GM13977 (cell line): ENCODE measurements at regions not wholly inside any gene's neighbourhood (a gene's known extent, or its start where the extent isn't known, plus 50 kb on each side); places are given as distances from the start of the nearest gene placed in this dataset.

Experiments used
- DNase-seq: peaks from one replicate; pipeline ENCODE4 v3.0.0; 2012; ENCODE audit warnings: low spot score
- CTCF ChIP-seq: IDR thresholded peaks from 2 replicates; pipeline ENCODE4 v1.5.1; 2012; ENCODE audit warnings: mild to moderate bottlenecking, control low read depth; ENCODE audit not compliant: insufficient read depth; ENCODE audit errors: extremely low read depth, missing control alignments
- in situ Hi-C: fragments of 300-500 bp; cut with MboI; formaldehyde crosslinking; loops from one replicate; pipeline ENCODE4 v1.12.0; 2022; ENCODE audit warnings: low sequenced_read_pairs, low pct_unique_long_range_greater_than_20kb, mixed read lengths, inconsistent platforms; ENCODE audit not compliant: unreplicated experiment

- DNase-seq = no peak
- no peak for TF ChIP-seq CTCF
- in situ Hi-C loops = no loop called here
Observed at GRCh38 chr12:84091651-84092050, 820.9 kb downstream of the SLC6A15 start.

- in situ Hi-C loops = no loop called here
- no peak for TF ChIP-seq CTCF
- DNase-seq = no peak
Observed at GRCh38 chr12:84089356-84089755, 823.2 kb downstream of the SLC6A15 start.

GRCh38 chr12:84085046-84085445, 827.6 kb downstream of the SLC6A15 start:
- TF ChIP-seq CTCF = no peak
- no peak for DNase-seq
- in situ Hi-C loops = no loop called here

- DNase-seq = no peak
- no peak for TF ChIP-seq CTCF
- in situ Hi-C loops = no loop called here
Observed at GRCh38 chr12:84079626-84080025, 833.0 kb downstream of the SLC6A15 start.

GRCh38 chr12:84077679-84078078, 834.9 kb downstream of the SLC6A15 start:
- in situ Hi-C loops = no loop called here
- no peak for TF ChIP-seq CTCF
- no peak for DNase-seq

GRCh38 chr12:84075991-84076390, 836.6 kb downstream of the SLC6A15 start:
- in situ Hi-C loops = no loop called here
- TF ChIP-seq CTCF = no peak
- DNase-seq = no peak

GRCh38 chr12:84073401-84073800, 839.2 kb downstream of the SLC6A15 start:
- no peak for DNase-seq
- in situ Hi-C loops = no loop called here
- TF ChIP-seq CTCF = no peak
